NCI-H1436 (cell line): ENCODE measurements at regions not wholly inside any gene's neighbourhood (a gene's known extent, or its start where the extent isn't known, plus 50 kb on each side); places are given as distances from the start of the nearest gene placed in this dataset.
"Not testable (repeated sequence)": the region's sequence is repeated elsewhere in the genome, so short reads cannot be mapped to it uniquely, and the experiment has no call there.

Experiments
- DNase-seq: peaks from one replicate; lab custom pipeline; 2025; lab: John Stamatoyannopoulos, UW

GRCh38 chr2:235219048-235219447 lies 267.2 kb downstream of the SH3BP4 start:
- no peak for DNase-seq

DNA sequence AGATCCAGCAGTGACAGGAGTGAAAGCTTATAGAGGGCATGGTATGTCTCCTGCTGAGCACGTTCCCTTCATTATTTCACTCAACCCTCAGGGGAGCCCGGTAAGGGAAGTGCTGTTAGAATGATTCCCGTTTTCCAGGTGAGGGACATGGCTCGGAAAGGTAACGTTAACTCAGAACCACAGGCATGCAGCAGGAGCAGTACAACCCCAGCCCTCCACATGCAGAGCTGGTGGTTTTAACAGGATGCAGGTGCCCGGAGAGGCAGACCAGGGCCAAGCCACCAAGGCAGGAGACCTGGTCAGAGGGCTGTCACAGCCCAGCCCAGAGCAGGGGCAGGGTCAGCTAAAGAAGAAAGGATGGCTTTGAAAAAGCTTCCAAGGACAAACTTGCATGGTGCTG lies 268.5 kb downstream of the SH3BP4 start:
- no peak for DNase-seq

DNA sequence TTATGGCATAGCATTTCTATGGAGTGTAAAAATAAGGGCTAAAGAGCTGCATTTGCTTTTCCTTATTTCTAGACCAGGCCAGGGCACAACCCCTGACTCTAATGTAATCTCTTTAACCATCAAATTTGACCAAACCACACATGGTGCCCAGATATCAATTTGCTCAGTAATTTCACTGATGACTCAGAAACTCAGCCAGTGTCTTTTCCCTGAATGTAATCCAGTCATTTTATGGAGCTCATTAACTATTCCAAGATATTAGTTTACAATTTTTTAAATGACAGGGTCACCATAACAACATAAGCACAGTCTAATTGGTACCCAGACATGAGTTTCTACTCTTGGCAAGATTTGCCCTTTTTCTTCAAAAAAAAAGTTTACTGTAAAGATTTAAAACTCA lies 270.8 kb upstream of the AGAP1 start:
- DNase-seq = no peak

DNA sequence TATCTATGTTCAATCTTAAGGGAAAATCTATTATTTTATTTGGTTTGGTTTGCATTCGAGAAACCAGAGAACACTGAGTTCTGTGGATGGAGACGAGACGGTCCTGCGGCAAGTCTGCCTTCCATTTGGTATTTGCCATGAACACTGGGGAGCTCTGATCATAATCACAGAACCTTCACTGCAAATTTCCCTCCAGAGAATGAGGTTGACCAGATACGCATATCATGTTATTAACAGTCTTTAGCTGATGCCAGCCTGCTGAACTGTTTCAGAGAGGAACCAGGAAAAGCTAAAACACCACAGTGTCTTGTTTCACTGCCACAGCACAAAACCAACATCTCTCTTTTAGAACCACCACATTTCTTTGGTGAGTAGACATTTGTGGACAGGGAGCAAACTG lies 269.4 kb upstream of the AGAP1 start:
- DNase-seq = no peak

DNA sequence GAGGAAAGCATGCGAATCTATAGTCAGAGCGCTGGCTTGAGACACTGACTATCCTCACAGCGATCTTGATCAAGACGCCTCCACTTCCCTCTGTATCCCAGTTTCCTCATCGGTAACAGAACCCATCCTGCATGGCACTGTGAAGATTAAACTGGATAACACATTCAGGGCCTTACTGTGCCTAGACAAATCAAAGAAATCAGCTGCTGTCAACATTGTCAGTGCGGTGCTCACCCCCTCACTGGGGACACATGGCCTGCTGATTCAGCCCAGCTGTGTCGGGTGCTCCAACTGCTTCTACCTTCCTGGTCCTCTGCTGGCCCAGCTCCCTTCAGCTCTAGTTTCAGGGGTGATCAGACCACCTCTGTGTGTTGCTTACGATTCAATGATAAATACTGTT lies 268.6 kb upstream of the AGAP1 start:
- no peak for DNase-seq

- DNase-seq = no peak
These were observed 266.3 kb upstream of the AGAP1 start for GRCh38 chr2:235227590-235227989.

DNA sequence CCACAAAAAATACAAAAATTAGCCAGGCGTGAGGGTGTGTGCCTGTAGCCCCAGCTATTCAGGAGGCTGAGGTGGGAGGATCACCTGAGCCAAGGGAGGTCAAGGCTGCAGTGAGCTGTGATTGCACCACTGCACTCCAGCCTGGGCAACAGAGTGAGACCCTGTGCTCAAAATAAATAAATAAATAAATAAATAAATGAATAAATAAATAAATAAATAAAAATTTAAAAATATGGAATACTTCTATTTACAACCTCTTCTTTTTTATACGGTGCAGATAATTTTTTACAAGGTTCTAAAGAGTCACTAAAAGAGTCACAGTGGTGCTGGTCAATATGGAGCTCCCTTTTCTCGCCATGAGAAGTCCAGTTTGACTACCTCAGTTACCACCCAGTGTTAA lies 265.4 kb upstream of the AGAP1 start:
- not testable (repeated sequence) for DNase-seq

- no peak for DNase-seq
These were observed 264.6 kb upstream of the AGAP1 start for GRCh38 chr2:235229236-235229635.

DNA sequence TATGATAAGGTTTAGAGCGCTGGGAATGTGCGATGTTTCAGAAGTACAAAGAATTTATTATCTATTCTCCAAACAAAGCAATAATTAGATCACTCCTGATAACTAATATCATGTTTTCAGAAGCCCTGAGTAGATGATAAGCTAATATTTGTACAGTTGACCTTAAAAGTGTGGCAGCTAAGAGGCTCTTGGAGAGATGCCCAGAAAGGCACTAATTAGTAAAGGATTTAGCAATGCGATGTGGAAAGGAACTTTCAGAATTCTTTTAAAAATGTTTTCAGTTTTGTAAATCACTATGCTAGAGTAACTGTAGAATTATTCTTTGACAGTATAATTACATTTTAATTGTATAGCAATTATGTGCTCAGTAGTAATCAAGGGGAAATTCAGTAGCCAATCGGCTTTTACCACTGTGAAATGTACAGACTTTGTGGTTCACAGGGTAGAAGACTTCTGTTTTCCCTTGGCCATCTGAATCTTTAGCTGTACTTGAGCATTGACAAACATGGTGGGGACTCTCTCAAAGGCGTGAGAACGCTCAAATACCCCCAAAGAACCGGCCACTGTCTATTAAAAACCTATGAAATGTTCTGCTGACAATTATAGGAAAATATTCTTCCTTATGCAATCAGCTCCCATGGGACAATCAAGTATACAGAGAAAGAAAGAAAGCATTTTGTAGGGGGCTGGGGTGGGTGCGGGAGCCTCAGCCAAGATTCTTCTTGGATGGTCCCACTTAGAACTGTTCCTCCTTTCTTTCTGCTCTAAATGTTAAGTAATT lies 262.8 kb upstream of the AGAP1 start:
- peak; percentile 23 for DNase-seq

DNA sequence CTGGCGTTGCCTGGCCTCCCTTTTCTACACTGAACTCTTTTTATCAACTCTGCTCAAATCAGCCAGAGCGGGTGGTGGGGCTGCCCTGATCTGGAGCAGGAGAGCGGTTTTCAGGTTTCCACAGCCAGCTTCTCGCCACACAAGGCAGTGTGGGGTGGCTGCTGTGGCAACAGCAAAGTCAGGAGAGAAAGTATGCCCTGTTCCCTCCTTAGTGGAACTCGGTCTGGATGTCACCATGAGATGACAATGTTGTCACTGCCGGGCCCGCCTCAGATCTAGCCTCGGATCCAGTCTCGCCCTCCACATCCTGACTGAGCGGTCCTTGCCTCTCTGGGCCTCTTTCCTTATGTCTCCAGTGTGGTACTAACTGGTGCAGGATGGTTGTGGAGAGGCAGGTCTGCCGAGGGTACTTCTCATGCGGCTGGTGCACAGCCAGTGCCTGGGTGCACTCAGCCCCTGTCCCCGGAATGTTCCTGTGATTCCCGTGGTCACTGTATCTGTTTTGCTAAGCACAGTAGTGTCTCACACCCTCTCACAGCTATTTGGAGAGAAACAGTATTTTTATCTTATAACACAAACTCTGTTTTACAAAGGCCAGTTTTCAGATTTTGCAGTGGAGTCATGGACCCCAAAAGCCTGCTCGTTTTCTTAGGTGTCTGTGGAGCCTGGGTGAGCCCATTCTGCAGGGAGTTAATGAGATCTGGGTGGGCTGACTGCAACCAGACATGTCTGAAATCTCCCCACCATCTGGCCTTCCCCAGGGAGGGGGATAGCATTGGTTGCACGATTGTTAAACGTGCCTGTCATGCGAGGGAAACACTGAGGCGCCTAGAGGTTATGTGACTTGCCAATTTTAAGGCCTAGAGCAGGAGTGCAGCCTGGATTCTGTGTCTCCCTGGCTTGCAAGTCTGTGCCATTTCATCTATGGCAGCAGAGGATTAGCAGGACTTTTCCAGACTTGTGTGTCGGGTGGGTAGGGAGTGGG lies 261.1 kb upstream of the AGAP1 start:
- no peak for DNase-seq

DNA sequence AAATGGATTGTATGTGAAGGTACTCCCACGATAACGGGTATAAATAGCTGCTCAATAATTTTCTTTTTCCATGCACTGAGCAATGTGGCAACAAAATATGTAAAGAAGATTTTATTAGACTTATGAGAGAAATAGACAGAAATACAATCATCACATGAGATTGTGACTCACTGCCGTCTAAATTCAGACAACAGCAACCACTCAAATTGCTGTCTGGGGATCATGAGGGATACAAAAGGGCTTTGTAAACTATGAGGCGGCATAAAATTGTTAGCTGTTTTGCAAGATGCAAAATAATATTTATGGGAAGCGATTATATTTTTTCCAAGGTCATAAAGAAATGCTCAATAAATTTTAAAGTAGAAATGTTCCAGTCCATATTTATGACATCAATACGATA lies 259.1 kb upstream of the AGAP1 start:
- no peak for DNase-seq

DNA sequence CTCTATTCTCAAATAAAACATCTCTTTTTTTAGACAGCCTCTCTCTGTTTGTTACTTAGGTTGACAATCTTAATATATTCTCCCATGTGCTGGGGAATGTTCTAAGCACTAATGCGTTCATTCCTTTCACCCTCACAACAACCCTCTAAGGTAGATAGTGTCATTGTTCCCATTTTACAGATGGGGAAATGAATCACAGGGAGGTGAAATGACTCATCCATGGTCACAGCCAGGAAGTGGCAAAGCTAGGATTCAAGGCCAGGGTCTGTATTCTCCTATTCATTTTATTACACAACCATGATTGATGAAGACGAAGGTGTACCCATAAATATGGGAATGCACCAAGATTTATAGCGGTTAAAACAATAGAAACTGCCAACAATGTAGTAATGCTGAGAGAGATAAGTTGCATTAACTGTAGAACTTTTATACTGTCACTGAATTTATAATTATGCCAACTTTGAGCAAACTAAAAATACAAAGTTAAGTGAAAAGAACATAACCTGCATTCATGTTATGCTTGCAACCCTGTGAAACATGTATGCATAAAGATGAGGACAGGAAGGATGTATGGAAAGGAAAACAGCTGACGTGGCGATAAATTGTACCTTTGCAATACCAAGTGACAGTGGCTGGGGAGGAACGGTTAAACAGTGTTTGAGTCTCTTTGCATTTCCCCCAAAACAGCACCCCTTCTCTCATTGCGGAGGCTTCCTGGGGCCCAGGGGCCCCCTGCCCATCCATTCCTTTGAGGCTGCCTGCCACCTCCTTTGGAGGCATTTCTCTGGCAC lies 257.7 kb upstream of the AGAP1 start:
- DNase-seq = no peak

DNA sequence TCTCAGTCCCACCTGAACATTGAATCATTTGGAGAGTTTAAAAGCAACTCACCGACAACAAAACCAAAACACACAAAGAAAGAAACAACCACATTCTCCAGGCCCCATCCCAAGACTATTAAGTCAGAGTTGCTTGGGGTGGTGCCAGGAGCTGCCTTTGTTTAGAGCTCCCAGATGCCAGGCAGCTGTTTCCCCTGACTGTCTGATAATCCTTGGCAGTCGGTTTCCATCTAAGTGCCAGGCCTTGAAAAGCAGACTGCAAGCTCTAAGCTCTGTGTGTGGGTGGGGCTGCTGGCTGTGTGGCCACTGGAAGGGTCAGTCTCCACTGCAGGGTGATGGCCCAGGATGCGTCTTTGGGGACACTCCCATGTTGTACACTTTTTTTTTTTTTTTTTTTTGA lies 255.3 kb upstream of the AGAP1 start:
- DNase-seq = no peak

GRCh38 chr2:235240574-235240973 lies 253.3 kb upstream of the AGAP1 start:
- no peak for DNase-seq

DNA sequence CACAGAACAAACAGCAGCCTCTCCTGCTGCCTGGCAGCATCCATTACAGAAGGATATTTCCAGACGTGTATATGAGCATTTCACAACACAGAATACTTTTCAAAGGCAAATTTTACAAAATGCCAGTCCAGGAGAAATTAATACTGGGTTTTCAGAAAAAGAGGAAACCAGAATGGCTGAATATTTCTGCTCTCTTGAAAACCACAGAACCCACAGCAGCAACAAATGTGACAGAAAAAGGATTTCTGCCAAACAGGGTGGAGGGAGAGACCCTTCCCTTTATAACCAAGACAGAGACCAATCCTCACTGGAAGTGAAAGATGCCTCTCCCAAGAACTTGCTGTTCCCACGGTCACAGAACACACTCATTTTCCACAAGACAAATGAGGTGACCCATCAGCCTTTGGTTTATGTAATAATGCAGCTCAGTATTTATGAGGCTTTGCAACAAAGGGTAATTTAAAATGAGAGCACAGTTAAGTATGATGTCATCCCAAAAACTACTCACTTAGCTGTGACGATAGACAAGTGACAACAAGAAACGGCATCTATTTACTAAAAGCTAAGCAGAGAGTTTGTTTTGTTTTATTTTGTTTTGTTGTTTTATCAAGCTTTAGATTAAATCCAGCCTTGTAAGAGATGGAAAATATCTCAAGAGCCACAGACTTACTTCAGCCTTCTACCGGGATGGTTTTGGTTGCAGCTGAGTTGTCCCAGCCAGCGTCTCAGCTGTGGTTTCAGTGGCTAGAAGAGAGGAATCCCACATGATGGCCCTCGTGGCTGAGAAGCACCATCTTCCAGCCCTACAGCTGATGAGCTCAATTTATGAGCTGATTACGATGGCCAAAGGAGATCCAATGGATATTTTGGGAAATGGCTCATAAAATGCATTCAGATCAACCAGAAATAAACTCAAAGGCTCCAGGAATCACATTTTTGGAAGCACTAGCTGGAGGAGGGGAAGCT lies 249.3 kb upstream of the AGAP1 start:
- DNase-seq = no peak

GRCh38 chr2:235247001-235247400 lies 246.8 kb upstream of the AGAP1 start:
- DNase-seq = no peak

DNA sequence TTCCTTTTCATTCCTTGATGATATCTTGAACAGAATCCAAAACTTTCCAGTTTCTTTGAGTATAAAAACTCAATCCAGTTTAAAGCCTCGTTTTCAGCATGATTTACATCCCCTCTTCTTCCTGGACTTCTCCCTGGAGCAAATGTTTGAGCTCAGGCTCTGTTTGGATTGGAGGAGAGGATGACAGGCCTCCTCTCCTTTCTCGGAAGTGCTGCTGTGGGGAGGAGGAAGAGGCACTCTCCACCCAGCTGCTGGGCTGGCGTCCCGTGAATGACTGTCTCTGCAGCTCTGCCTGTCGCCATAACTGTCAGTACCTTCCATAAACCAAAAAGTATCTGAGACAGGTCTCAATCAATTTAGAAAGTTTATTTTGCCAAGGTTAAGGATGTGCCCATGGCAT lies 238.2 kb upstream of the AGAP1 start:
- DNase-seq = no peak

DNA sequence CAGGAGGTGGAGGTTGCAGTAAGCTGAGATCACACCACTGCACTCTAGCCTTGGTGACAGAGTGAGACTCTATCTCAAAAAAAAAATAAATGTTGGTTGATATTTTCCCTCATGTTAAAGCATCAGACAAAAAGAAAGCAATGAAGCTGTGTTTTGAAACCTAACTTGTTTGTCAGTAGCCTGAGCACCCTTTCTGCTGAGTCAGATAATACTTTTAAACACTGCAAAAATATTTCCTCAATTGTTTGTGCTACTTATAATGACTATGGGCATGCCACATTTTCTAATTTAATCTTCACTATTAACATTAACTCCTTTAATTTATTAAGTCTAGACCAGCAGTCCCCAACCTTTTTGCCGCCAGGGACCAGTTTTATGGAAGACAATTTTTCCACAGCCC lies 236.3 kb upstream of the AGAP1 start:
- DNase-seq = no peak

GRCh38 chr2:235262750-235263149 lies 231.1 kb upstream of the AGAP1 start:
- DNase-seq = no peak

GRCh38 chr2:235263205-235264120 lies 230.4 kb upstream of the AGAP1 start:
- DNase-seq = no peak
